WI38 (cell line): ENCODE measurements at regions not wholly inside any gene's neighbourhood (a gene's known extent, or its start where the extent isn't known, plus 50 kb on each side); places are given as distances from the start of the nearest gene placed in this dataset.

ENCODE experiments used
- H3K4me3 ChIP-seq: 2 replicates; pipeline ENCODE4 v1.5.1; 2011; ENCODE audit warnings: low read depth, mild to moderate bottlenecking, control low read depth, low read length
- CTCF ChIP-seq: IDR thresholded peaks from 2 replicates; pipeline ENCODE4 v1.5.1; 2012; ENCODE audit warnings: low read depth, mild to moderate bottlenecking, control low read depth, low read length

- no peak for TF ChIP-seq CTCF
- H3K4me3 ChIP-seq, result no peak overlapping the region
These were observed 124.9 kb upstream of the ZC3H12C start for GRCh38 chr11:109968299-109968698.

GRCh38 chr11:109968781-109969180 is 124.4 kb upstream of the ZC3H12C start:
- H3K4me3 ChIP-seq, result no peak overlapping the region
- no peak for TF ChIP-seq CTCF

GRCh38 chr11:109970516-109971183 is 122.5 kb upstream of the ZC3H12C start:
- no peak overlapping the region for H3K4me3 ChIP-seq

GRCh38 chr11:109971184-109971523 is 122.0 kb upstream of the ZC3H12C start:
- no peak for TF ChIP-seq CTCF
- H3K4me3 ChIP-seq, result no peak overlapping the region

More at GRCh38 chr11:109970516-109971183, 122.5 kb upstream of the ZC3H12C start:
- no peak for TF ChIP-seq CTCF

- TF ChIP-seq CTCF, result no peak
- H3K4me3 ChIP-seq, result no peak overlapping the region
These were observed 120.9 kb upstream of the ZC3H12C start for GRCh38 chr11:109972181-109972715.

GRCh38 chr11:109972939-109973338 is 120.3 kb upstream of the ZC3H12C start:
- TF ChIP-seq CTCF, result no peak
- no peak overlapping the region for H3K4me3 ChIP-seq

GRCh38 chr11:109973486-109973885 is 119.7 kb upstream of the ZC3H12C start:
- H3K4me3 ChIP-seq, result no peak overlapping the region
- TF ChIP-seq CTCF, result no peak
